OCI-LY1 (cell line): ENCODE measurements at regions not wholly inside any gene's neighbourhood (a gene's known extent, or its start where the extent isn't known, plus 50 kb on each side); places are given as distances from the start of the nearest gene placed in this dataset.

Experiments used
- H2AFZ ChIP-seq: fragments of 200-600 bp; sonication (generic), shearing (Covaris generic); 2 replicates; pipeline ENCODE4 v1.6.0; 2014; ENCODE audit warnings: antibody characterized with exemption, mild to moderate bottlenecking, low read length
- H3F3A ChIP-seq: fragments of 200-600 bp; sonication (generic), shearing (Covaris generic); 2 replicates; pipeline ENCODE4 v1.6.0; 2014; ENCODE audit warnings: mild to moderate bottlenecking, antibody characterized with exemption, low read length, moderate library complexity; ENCODE audit not compliant: insufficient read depth
- H3K27ac ChIP-seq: fragments of 200-600 bp; sonication (generic); 2 replicates; pipeline ENCODE4 v1.5.1; 2014; ENCODE audit warnings: low read length, mixed run types, mild to moderate bottlenecking, low read depth; ENCODE audit not compliant: poor library complexity, severe bottlenecking
- H3K27me3 ChIP-seq: fragments of 200-600 bp; sonication (generic); 2 replicates; pipeline ENCODE4 v1.6.0; 2014; ENCODE audit warnings: antibody characterized with exemption, mild to moderate bottlenecking, low read length, moderate library complexity; ENCODE audit not compliant: insufficient read depth
- H3K36me3 ChIP-seq: fragments of 200-600 bp; sonication (generic); 2 replicates; pipeline ENCODE4 v1.6.1; 2014; ENCODE audit warnings: mild to moderate bottlenecking, antibody characterized with exemption, low read length, moderate library complexity, mixed read lengths; ENCODE audit not compliant: insufficient read depth
- H3K4me1 ChIP-seq: fragments of 200-600 bp; sonication (generic); 2 replicates; pipeline ENCODE4 v1.5.1; 2014; ENCODE audit warnings: mild to moderate bottlenecking, low read length, moderate library complexity; ENCODE audit not compliant: insufficient read depth, severe bottlenecking
- H3K4me2 ChIP-seq: fragments of 200-600 bp; sonication (generic), shearing (Covaris generic); 2 replicates; pipeline ENCODE4 v1.6.1; 2014; ENCODE audit warnings: low read length
- H3K4me3 ChIP-seq: fragments of 200-600 bp; sonication (generic); 2 replicates; pipeline ENCODE4 v1.5.1; 2014; ENCODE audit warnings: low read length, low read depth, mild to moderate bottlenecking, mixed read lengths; ENCODE audit not compliant: poor library complexity, severe bottlenecking
- H3K79me2 ChIP-seq: fragments of 200-600 bp; shearing (Covaris generic); 2 replicates; pipeline ENCODE4 v1.6.1; 2016; ENCODE audit warnings: mixed run types, low read length, mixed read lengths; ENCODE audit not compliant: insufficient read depth
- H3K9ac ChIP-seq: fragments of 200-600 bp; sonication (generic), shearing (Covaris generic); 2 replicates; pipeline ENCODE4 v1.6.1; 2014; ENCODE audit warnings: mild to moderate bottlenecking, low read length, mixed read lengths
- H3K9me2 ChIP-seq: fragments of 200-600 bp; sonication (generic), shearing (Covaris generic); 2 replicates; pipeline ENCODE4 v1.6.1; 2014; ENCODE audit warnings: low read depth, mild to moderate bottlenecking, low read length, mixed read lengths
- H3K9me3 ChIP-seq: fragments of 200-600 bp; shearing (Covaris generic); 2 replicates; pipeline ENCODE4 v1.6.1; 2014; ENCODE audit warnings: low read length, mixed read lengths
- H4K20me1 ChIP-seq: fragments of 200-600 bp; sonication (generic), shearing (Covaris generic); 2 replicates; pipeline ENCODE4 v1.6.0; 2016; ENCODE audit warnings: mild to moderate bottlenecking, low read length; ENCODE audit not compliant: insufficient read depth
- CTCF ChIP-seq: fragments of 200-600 bp; sonication (generic), shearing (Covaris generic); IDR thresholded peaks from 2 replicates; pipeline ENCODE4 v1.5.1; 2017; ENCODE audit warnings: mild to moderate bottlenecking, antibody characterized with exemption, low read length, moderate library complexity, mixed read lengths
- EZH2 ChIP-seq: fragments of 200-600 bp; sonication (generic), shearing (Covaris generic); IDR thresholded peaks from 2 replicates; pipeline ENCODE4 v1.8.0; 2017; ENCODE audit warnings: borderline replicate concordance, mixed run types, mild to moderate bottlenecking, antibody characterized with exemption, low read length, moderate library complexity, mixed read lengths

DNA sequence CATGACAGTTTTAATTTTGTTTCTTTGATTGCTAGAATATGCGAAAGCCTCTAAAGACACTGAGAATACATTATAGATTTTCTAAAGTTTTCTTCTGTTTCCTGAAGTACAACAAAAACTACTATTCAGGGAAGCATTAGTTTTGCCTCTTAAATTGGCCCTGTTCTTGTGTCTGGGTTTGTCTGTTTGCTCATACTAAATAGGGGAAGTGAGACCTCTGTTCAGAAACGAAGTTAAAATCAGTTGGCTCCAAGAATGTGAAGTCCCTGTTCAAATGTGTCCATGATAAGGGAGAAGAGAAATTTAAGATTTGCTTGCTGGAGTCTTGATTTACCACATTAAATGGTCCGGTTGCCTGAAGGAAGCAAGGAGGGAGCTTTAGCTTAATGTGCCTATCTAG lies 327.3 kb upstream of the GBE1 start:
- no peaks in the 10 kb centered on the region for H3K9me2 ChIP-seq
- no peaks in the 10 kb centered on the region for H3K36me3 ChIP-seq
- H2AFZ ChIP-seq, result no peak overlapping the region
- H4K20me1 ChIP-seq, result no peaks in the 10 kb centered on the region
- no peak overlapping the region for H3K27ac ChIP-seq
- H3K9ac ChIP-seq, result no peak overlapping the region
- no peaks in the 10 kb centered on the region for H3K79me2 ChIP-seq
- no peak overlapping the region for H3K4me2 ChIP-seq
- no peaks in the 10 kb centered on the region for H3F3A ChIP-seq
- no peaks in the 10 kb centered on the region for H3K27me3 ChIP-seq
- H3K4me3 ChIP-seq, result no peak overlapping the region
- no peaks in the 10 kb centered on the region for H3K4me1 ChIP-seq
- no peaks in the 10 kb centered on the region for H3K9me3 ChIP-seq
- no peak for TF ChIP-seq CTCF
- TF ChIP-seq EZH2, result no peak

DNA sequence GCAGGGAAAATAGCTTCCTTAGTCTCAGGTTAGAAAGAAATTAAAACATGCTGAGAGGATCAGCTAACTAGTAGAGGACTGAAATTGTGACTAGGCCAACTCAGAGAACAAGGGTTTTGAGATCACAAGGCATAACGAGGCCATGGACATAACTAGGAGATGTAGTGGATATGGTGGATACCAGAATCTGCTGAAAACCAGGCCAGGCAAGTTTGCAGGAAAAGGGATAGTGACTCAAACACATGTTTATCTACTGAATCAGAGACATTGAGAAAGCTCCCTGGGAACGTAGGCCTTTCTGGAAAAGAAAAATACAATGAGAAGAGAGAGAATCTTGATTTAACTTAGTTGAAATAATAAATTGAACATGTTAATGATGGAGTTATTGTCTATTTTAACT lies 326.5 kb upstream of the GBE1 start:
- H3K4me3 ChIP-seq, result no peak overlapping the region
- TF ChIP-seq EZH2 (no peak), CTCF (no peak)
- H3K27ac ChIP-seq, result no peak overlapping the region
- no peaks in the 10 kb centered on the region for H3K9me3 ChIP-seq
- no peaks in the 10 kb centered on the region for H4K20me1 ChIP-seq
- H3F3A ChIP-seq, result no peaks in the 10 kb centered on the region
- H2AFZ ChIP-seq, result no peak overlapping the region
- no peak overlapping the region for H3K4me2 ChIP-seq
- no peaks in the 10 kb centered on the region for H3K9me2 ChIP-seq
- no peaks in the 10 kb centered on the region for H3K4me1 ChIP-seq
- H3K9ac ChIP-seq, result no peak overlapping the region
- H3K36me3 ChIP-seq, result no peaks in the 10 kb centered on the region
- no peaks in the 10 kb centered on the region for H3K27me3 ChIP-seq
- no peaks in the 10 kb centered on the region for H3K79me2 ChIP-seq

DNA sequence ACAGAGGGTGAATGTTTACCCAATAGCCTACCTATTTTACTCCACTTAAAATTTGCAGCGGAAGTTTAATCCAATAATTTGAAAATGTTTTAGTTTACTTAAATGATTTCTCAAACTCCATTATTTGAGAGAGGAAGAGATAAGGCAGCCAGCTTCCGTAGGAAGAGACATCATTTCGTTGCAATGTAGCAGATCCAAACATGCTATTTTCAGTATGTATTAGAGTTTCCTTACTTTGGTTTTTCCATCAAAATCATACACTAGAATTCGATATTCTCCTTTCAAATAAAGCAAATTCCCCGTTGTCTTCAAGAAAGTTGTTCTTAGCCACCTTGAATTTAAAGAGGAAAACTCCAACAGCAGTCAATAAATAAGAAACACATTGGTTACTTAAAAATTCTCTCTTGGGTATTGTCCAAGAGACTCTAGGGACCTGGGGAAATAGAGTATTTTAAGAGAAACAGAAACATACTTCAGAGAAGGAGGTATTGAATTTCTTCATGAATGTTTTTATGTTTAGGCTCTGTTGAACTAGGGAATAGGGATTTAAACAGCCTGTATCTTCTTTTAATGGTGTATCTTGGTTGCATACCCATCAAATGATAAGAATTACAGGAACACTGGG lies 324.5 kb upstream of the GBE1 start:
- H3K9me3 ChIP-seq, result no peaks in the 10 kb centered on the region
- TF ChIP-seq CTCF (no peak), EZH2 (no peak)
- H3K79me2 ChIP-seq, result no peaks in the 10 kb centered on the region
- H3K4me2 ChIP-seq, result no peak overlapping the region
- no peaks in the 10 kb centered on the region for H3K27me3 ChIP-seq
- H3K9me2 ChIP-seq, result no peaks in the 10 kb centered on the region
- no peak overlapping the region for H2AFZ ChIP-seq
- H3K4me1 ChIP-seq, result no peaks in the 10 kb centered on the region
- no peaks in the 10 kb centered on the region for H3F3A ChIP-seq
- no peak overlapping the region for H3K27ac ChIP-seq
- H3K36me3 ChIP-seq, result no peaks in the 10 kb centered on the region
- no peaks in the 10 kb centered on the region for H4K20me1 ChIP-seq
- no peak overlapping the region for H3K9ac ChIP-seq
- H3K4me3 ChIP-seq, result no peak overlapping the region
